ENCODE measurements at regions not wholly inside any gene's neighbourhood (a gene's known extent, or its start where the extent isn't known, plus 50 kb on each side); places are given as distances from the start of the nearest gene placed in this dataset.

DNA sequence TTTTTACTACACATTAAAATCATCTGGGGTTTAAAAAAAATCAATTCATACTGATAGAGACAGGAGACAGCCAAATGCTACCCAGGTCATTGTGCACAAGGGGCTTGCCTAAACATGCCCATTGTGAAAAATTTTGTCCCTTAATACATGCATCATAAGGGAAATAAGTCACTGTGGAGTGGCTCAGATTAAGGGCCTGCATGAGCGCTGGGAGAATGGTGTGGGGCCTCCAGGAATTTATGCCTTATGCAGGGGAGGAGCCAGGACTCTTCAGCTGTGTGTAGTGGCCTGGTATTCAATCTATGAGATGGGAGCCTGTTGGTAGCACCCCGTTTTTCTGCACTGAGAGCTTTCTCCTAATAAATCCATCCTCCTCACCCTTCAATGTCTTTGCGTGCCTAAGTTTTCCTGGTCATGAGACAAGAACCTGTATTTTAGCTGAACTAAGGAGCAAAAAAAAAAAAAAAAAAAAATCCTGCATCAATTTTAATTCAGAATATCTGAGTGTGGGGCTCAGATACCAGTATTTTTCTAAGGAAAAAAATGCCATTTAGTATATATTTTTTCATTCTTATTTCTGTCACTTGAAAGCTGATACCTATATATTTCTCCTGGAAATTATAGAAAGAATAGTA lies 997.6 kb upstream of the ATXN8OS start:
- TF ChIP-seq FOXS1 (CRISPR knock-in tag; IDR thresholded peaks at IDR 0.05) (no peak), MAFK (IDR thresholded peaks at IDR 0.05; ENCODE audit: partially characterized antibody) (no peak), CEBPB (IDR thresholded peaks at IDR 0.05) (no peak), CHD2 (IDR thresholded peaks at IDR 0.05; ENCODE audit: low read length, partially characterized antibody) (no peak), RCOR1 (IDR thresholded peaks at IDR 0.05; ENCODE audit: low read depth, low read length) (no peak), GATA3 (IDR thresholded peaks at IDR 0.05; ENCODE audit: borderline replicate concordance) (no peak), POLR2A (IDR thresholded peaks at IDR 0.05; ENCODE audit: low read length) (no peak), TP53 (CRISPR knock-in tag; IDR thresholded peaks at IDR 0.05) (no peak), ZSCAN20 (CRISPR knock-in tag; IDR thresholded peaks at IDR 0.05) (no peak)
- TF ChIP-seq, protein P1, sequence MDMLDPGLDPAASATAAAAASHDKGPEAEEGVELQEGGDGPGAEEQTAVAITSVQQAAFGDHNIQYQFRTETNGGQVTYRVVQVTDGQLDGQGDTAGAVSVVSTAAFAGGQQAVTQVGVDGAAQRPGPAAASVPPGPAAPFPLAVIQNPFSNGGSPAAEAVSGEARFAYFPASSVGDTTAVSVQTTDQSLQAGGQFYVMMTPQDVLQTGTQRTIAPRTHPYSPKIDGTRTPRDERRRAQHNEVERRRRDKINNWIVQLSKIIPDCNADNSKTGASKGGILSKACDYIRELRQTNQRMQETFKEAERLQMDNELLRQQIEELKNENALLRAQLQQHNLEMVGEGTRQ (IDR thresholded peaks at IDR 0.05): no peak
- TF ChIP-seq, protein P2, sequence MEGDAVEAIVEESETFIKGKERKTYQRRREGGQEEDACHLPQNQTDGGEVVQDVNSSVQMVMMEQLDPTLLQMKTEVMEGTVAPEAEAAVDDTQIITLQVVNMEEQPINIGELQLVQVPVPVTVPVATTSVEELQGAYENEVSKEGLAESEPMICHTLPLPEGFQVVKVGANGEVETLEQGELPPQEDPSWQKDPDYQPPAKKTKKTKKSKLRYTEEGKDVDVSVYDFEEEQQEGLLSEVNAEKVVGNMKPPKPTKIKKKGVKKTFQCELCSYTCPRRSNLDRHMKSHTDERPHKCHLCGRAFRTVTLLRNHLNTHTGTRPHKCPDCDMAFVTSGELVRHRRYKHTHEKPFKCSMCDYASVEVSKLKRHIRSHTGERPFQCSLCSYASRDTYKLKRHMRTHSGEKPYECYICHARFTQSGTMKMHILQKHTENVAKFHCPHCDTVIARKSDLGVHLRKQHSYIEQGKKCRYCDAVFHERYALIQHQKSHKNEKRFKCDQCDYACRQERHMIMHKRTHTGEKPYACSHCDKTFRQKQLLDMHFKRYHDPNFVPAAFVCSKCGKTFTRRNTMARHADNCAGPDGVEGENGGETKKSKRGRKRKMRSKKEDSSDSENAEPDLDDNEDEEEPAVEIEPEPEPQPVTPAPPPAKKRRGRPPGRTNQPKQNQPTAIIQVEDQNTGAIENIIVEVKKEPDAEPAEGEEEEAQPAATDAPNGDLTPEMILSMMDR (IDR thresholded peaks at IDR 0.05): no peak
